CD4-positive, alpha-beta T cell treated with Interleukin-1 beta for 1 hour (primary cell): ENCODE measurements at regions not wholly inside any gene's neighbourhood (a gene's known extent, or its start where the extent isn't known, plus 50 kb on each side); places are given as distances from the start of the nearest gene placed in this dataset.

Experiments
- DNase-seq, 2 donors: peaks; one replicate each; pipeline ENCODE4 v3.0.0-alpha.2; 2020 to 2022

DNA sequence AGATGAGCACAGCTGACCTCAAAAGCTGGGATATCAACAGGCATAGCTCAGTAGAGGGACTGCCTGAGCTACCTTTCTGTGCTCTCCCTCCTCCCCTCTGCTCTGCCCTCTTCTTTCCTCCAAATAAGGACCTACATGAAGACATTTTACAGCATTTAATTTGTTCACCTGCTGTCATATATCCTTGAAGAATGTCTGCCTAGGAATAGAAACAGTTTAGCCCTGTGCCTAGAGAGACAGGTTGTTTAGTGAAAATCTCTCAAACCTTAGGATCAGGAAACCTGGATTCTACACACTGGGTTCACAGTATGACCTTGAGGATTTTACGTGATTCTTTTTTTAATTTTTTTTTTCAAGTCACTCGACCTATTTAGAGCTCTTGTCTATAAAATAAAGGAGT lies 213.0 kb upstream of the SETBP1 start:
- no peak for DNase-seq

- DNase-seq = no peak
These were observed 207.2 kb upstream of the SETBP1 start for GRCh38 chr18:44473394-44474066.

DNA sequence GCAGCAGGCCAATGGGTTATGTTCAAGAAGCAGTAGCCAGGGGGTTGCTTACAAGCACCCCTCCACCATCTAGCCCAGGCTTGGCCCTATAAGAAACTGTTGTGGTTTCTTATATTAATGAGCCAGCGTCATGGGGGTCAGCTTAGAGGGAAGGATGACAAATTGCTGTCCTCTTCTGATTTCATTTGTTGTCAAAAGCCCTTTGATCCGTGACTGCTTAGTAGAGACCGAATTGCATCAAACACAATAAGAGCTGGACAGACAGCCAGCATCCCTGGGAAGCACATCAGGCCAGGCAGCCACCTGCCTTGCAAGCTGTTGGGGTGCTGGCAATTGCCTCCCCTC lies 206.6 kb upstream of the SETBP1 start:
- DNase-seq = no peak

- DNase-seq = no peak
These were observed 206.1 kb upstream of the SETBP1 start for GRCh38 chr18:44474591-44474990.

- DNase-seq = no peak
These were observed 197.9 kb upstream of the SETBP1 start for GRCh38 chr18:44482761-44483160.

DNA sequence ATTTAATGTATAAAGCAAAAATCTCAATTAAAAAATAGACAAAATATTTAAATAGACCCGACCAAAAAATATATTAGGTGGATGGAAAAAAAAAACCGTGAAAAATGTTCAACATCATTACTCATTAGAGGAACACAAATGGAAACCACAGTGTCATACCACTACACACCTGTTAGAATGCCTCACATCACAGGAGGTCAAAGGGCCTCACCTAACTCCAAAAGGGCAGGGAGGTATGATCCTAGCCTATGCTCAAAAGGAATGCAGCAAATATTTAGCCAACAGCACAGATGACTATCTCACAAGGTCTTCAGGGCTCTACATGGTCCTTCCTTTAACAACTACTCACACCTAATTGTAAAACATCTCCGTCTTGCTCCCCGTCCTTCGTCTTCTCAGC lies 185.5 kb upstream of the SETBP1 start:
- no peak for DNase-seq

DNA sequence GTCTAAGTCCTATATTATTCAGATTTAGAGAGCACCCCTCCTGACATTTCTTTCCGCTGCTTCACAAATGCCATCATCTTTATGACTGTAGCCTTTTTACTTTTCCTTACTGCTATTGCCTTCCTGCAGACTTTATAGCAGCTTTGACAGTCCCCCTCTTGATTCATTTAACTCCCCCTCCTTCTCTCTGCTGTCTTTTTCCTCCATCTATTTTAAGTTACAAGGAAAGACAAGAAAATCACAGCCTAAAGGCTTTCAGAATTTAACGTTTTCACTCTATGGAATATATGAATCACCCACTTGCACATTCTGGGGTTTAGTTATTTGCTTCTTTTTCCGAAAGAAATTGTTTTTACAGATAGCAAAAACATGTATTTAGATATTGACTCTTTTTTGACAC lies 183.4 kb upstream of the SETBP1 start:
- no peak for DNase-seq

- no peak for DNase-seq
These were observed 182.8 kb upstream of the SETBP1 start for GRCh38 chr18:44497757-44498490.

GRCh38 chr18:44500808-44501610 lies 179.7 kb upstream of the SETBP1 start:
- no peak for DNase-seq

DNA sequence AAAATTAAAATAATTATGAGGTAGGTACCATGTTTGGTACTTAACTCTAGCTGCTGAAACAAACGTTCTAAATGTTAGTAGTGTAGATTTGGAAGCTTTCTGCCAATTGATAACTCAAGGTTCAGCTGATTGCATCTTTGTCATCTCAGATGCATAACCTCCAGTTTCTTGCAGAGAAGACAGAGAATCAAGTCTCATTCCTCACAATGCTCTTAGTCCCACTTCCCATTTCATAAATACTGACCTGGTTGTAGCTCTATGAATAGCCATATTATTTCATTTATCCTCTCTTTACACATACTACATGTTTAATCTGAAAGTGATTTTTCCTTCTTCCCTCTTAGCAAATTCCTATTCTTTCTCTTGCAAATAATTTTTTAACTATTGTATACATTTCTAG lies 178.5 kb upstream of the SETBP1 start:
- no peak for DNase-seq

- DNase-seq = no peak
These were observed 177.9 kb upstream of the SETBP1 start for GRCh38 chr18:44502790-44503189.

DNA sequence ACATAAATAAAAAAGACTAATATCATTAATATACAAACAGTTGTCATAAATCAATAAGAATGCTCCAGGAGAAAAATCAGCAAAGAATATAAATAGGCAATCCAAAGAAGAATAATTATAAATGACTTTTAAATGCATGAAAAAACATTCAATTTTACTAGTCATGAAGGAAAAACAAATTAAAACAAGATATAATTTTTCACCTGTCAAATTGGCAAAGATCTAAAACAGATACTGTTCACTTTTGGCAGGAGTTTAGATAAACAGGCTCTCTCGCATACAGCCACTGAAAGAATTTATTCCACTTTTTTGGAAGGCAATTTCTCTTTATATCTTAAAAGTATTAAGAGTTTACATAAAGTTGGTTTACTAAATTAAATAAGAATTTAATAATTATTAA lies 176.8 kb upstream of the SETBP1 start:
- DNase-seq = no peak

- DNase-seq = peak; percentile 27 to 66
These were observed 172.9 kb upstream of the SETBP1 start for GRCh38 chr18:44507729-44508325.

- no peak for DNase-seq
These were observed 172.2 kb upstream of the SETBP1 start for GRCh38 chr18:44508474-44508873.

- DNase-seq = no peak
These were observed 171.6 kb upstream of the SETBP1 start for GRCh38 chr18:44509048-44509447.

DNA sequence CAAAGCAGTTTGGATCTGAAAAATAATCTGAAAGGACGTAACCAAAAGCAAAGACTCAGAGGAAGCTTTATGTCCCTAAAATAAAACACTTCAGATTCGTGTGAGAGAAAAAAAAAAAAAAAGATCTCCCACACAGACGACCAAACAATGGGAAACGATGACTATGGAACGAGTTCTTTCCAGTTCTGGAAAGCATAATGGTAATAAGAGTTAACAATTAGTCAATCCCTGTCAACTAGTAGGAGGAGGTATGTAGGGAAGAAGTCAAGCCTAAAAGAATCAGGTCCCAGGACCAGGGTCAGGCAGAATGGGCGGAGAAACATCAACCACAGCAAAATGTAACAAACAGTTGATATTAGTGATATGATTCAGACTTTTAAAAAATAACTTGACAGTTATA lies 170.3 kb upstream of the SETBP1 start:
- DNase-seq = no peak

DNA sequence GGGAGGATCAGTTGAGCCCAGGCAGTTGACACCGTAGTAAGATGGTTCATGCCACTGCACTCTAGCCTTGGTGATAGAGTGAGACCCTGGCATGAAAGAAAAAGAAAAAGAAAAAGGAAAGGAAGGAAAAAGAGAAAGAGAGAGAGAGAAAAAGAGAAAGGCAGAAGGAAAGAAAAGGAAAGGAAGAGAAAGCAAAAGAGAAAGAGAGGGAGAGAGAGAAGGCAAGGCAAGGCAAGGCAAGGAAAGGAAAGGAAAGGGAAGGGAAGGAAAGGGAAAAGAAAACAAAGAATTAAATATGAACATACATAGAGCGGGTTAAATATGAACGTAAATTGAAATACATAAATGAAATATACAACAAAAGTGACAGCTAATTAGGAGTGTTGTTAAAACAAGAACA lies 167.5 kb upstream of the SETBP1 start:
- no peak for DNase-seq

GRCh38 chr18:44514106-44514505 lies 166.6 kb upstream of the SETBP1 start:
- DNase-seq = no peak

DNA sequence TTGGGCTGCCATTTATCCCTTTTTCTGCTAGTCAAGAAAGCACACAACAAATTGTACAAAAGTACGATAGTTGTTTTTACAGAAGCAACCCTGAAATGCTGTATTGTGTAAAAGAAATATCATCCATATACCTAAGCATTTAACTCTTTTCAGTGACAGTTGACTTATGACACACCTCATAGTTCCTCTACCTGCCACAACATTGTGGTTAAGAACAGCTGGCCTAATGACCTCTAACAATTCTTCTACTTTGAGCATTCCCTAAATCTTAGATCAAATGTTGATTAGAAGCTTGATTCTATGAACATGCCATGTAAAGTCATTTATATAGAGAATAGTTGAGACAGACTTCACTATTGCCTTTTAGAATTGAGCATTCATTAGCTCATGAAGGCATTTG lies 165.9 kb upstream of the SETBP1 start:
- no peak for DNase-seq

DNA sequence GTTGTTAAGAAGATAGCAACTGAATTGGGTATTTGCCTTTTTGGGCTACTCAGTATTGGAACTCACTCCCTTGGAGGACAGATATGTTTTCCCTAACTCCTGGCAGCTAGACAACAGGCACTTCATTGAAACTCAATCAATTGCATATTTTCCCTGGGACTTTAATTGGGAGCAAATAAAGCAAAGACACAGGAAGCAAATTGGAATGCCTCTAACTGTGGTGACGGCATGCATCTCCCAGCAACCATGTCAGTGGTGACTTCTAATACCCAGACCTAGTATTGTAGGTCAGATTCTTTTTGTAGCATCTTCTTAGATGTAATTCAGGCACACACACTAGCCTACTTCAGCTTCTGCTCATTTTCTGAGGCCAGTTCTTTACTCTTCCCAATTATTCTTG lies 164.2 kb upstream of the SETBP1 start:
- no peak for DNase-seq

GRCh38 chr18:44517136-44517535 lies 163.6 kb upstream of the SETBP1 start:
- DNase-seq = no peak

DNA sequence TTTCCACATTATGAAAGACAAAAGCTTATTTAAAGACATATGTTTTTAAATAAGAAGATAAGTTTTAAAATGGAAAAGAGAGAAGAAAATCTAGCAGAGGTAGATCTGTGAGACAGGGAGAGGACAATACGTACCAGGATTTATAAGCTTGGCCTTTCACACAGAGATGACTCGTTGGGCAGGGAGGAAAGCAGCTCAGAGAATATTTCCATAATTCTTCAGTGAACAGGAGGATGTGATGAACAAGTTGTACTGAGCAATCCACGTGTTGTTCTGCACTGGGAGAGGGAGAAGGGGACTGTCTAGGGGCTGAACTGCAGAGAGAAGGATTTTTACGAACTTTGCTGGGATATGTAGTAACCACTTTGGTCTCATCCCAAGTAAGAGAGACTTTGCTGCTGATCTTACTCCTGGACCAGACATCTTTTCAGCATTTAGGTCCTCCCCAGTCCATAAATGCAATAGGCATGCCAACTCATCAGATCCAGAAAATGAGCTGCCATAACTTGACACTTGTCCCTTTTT lies 162.5 kb upstream of the SETBP1 start:
- DNase-seq = no peak

GRCh38 chr18:44518666-44519065 lies 162.0 kb upstream of the SETBP1 start:
- no peak for DNase-seq
